WTC11 (cell line): ENCODE measurements at regions not wholly inside any gene's neighbourhood (a gene's known extent, or its start where the extent isn't known, plus 50 kb on each side); places are given as distances from the start of the nearest gene placed in this dataset.

ENCODE experiments used
- ATF2 ChIP-seq: sonication (generic); formaldehyde crosslinking; IDR thresholded peaks from 2 replicates; pipeline ENCODE4 v1.8.1; 2022; ENCODE audit warnings: low read depth, missing genetic modification reagents, borderline replicate concordance
- CREM ChIP-seq: sonication (generic); formaldehyde crosslinking; IDR thresholded peaks from 2 replicates; pipeline ENCODE4 v1.8.1; 2022; ENCODE audit warnings: mild to moderate bottlenecking, missing genetic modification reagents, moderate library complexity
- CTCF ChIP-seq: fragments of 200-600 bp; IDR thresholded peaks from 2 replicates; pipeline ENCODE4 v1.8.0; 2022; ENCODE audit warnings: antibody characterized with exemption
- GRHL2 ChIP-seq: fragments of 250-450 bp; sonication (Bioruptor Pico); IDR thresholded peaks from 2 replicates; pipeline ENCODE4 v1.8.0; 2022; ENCODE audit warnings: mild to moderate bottlenecking, moderate library complexity; ENCODE audit not compliant: insufficient replicate concordance, severe bottlenecking
- SP1 ChIP-seq: sonication (generic); formaldehyde crosslinking; conservative IDR thresholded peaks from 2 replicates; pipeline ENCODE4 v1.8.1; 2022; ENCODE audit warnings: missing genetic modification reagents

GRCh38 chr4:26220696-26221095, 100.1 kb upstream of the RBPJ start:
- no peak for TF ChIP-seq CTCF
- no peak for TF ChIP-seq SP1 (CRISPR knock-in tag)
- no peak for TF ChIP-seq GRHL2
- TF ChIP-seq ATF2 (CRISPR knock-in tag) = no peak
- TF ChIP-seq CREM (CRISPR knock-in tag) = no peak
